ENCODE measurements at regions not wholly inside any gene's neighbourhood (a gene's known extent, or its start where the extent isn't known, plus 50 kb on each side); places are given as distances from the start of the nearest gene placed in this dataset.

DNA sequence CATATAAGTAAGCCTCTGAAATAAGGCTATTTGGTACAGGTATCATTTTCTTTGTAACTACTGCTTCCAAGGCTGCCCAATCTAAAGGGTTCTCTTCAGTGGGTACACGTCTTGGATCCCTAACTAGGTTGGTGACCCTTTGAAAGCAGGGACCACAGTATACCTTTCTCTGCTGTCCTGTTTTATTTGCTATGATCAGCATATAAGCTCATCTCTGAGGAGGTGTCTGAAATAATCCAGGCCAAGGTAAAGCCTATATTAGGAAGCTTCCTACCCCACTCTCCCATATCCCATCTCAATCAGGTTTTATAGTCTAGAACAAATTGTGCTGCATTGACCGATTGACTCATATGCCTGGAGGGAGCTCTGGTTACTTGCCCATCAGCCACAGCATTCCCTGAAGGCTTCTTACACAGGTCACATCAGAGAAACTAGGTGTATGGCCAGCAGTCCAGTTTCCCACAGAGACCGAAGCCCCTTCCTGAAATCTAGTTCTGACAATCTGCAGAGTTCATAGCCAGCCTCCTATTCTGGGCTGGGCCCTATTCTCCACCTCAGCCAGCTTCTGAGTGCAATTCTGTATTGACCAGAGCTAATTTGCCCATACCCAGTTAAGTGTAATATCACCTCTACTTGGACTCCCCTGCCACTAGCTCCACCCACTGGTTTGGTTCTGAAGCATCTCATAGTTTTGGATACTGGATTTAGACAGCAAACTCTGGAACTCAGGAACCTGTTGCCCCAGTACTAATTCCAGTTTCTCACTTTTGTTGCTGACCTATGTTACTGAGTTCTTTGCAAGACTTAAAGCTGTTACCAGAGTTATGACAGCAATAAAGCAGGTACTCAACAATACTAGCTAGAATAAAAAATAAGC lies 62.1 kb upstream of the ARHGAP20 start:
- Mint-ChIP-seq H3K9me3 (ENCODE audit: unreplicated experiment) (peaks cover 3% of the 10 kb centered on the region), H3K27ac (ENCODE audit: unreplicated experiment) (no peak overlapping the region), H3K4me3 (ENCODE audit: unreplicated experiment) (no peak overlapping the region), H3K4me1 (ENCODE audit: unreplicated experiment) (peaks cover 14% of the 10 kb centered on the region), H3K36me3 (ENCODE audit: unreplicated experiment) (no peaks in the 10 kb centered on the region), H3K27me3 (ENCODE audit: unreplicated experiment) (no peaks in the 10 kb centered on the region)
- DNase-seq (ENCODE audit: extremely low spot score, unreplicated experiment) = no peak
- TF ChIP-seq, protein P1, sequence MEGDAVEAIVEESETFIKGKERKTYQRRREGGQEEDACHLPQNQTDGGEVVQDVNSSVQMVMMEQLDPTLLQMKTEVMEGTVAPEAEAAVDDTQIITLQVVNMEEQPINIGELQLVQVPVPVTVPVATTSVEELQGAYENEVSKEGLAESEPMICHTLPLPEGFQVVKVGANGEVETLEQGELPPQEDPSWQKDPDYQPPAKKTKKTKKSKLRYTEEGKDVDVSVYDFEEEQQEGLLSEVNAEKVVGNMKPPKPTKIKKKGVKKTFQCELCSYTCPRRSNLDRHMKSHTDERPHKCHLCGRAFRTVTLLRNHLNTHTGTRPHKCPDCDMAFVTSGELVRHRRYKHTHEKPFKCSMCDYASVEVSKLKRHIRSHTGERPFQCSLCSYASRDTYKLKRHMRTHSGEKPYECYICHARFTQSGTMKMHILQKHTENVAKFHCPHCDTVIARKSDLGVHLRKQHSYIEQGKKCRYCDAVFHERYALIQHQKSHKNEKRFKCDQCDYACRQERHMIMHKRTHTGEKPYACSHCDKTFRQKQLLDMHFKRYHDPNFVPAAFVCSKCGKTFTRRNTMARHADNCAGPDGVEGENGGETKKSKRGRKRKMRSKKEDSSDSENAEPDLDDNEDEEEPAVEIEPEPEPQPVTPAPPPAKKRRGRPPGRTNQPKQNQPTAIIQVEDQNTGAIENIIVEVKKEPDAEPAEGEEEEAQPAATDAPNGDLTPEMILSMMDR (IDR thresholded peaks at IDR 0.05) = no peak

DNA sequence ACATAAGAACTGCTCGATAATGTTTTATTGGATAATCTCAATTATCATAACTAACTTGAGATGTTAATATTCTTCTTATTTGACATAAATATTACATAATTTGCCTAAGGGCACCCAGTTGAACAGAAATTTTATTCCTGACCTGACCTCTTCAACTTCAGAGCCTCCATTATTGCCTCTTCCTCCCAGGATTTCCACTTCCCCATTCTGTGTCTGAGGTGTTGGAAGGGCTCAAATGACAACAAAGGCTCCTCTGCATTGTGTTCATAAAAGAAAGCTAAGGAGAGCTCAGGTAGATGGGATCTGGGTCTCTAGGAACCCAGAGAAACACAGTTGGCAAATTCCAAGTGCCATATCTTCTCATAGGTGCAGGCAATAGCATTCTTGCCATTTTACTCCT lies 61.2 kb upstream of the ARHGAP20 start:
- Mint-ChIP-seq H3K36me3 (ENCODE audit: unreplicated experiment) (no peaks in the 10 kb centered on the region), H3K4me1 (ENCODE audit: unreplicated experiment) (peaks cover 13% of the 10 kb centered on the region), H3K9me3 (ENCODE audit: unreplicated experiment) (no peaks in the 10 kb centered on the region), H3K27me3 (ENCODE audit: unreplicated experiment) (no peaks in the 10 kb centered on the region), H3K4me3 (ENCODE audit: unreplicated experiment) (no peak overlapping the region), H3K27ac (ENCODE audit: unreplicated experiment) (no peak overlapping the region)
- no peak for DNase-seq (ENCODE audit: extremely low spot score, unreplicated experiment)
- TF ChIP-seq, protein P1 (IDR thresholded peaks at IDR 0.05) = no peak

DNA sequence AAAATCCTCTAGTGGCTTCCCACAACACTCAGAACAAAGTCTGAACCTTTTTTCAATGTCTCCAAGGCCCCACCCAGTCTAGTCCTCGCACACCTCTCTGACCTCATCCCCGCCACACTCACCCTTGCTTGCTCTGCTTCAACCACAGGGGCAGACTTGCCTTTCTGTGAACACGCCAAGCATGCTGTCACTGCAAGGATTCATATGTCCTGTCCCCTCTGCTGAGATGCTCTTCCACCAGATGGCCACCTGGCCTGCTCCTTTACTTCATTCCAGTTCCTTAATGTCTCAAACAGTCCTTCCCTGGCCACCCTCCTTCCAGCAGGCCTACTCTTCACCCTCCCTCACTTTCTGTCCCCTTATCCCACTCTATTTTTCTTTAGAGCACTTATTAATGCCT lies 60.6 kb upstream of the ARHGAP20 start:
- H3K27me3 Mint-ChIP-seq (ENCODE audit: unreplicated experiment) = no peaks in the 10 kb centered on the region
- no peaks in the 10 kb centered on the region for H3K9me3 Mint-ChIP-seq (ENCODE audit: unreplicated experiment)
- H3K4me3 Mint-ChIP-seq (ENCODE audit: unreplicated experiment) = no peak overlapping the region
- peaks cover 7% of the 10 kb centered on the region for H3K4me1 Mint-ChIP-seq (ENCODE audit: unreplicated experiment)
- TF ChIP-seq, protein P1 (IDR thresholded peaks at IDR 0.05) = no peak
- no peaks in the 10 kb centered on the region for H3K36me3 Mint-ChIP-seq (ENCODE audit: unreplicated experiment)
- no peak for DNase-seq (ENCODE audit: extremely low spot score, unreplicated experiment)
- H3K27ac Mint-ChIP-seq (ENCODE audit: unreplicated experiment) = no peak overlapping the region

DNA sequence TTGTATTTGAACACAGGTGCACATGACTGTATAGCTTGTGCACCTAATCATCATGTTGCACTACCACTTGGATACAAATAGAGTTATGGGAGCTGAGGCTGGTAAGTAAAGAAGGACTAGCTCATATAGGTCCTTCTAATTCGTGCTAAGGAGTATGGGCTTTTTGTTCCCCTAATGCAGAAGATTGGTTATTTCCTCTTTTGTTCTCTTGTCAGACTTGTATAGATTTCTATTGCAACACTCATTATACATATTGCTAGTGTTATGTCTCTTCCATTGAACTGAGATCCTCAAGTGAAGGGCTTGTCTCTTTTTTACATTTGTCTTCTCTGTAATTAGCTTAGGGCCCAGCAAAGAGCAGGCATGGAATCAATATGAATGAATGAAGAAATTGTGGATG lies 54.1 kb upstream of the ARHGAP20 start:
- H3K9me3 Mint-ChIP-seq (ENCODE audit: unreplicated experiment) = no peaks in the 10 kb centered on the region
- DNase-seq (ENCODE audit: extremely low spot score, unreplicated experiment) = no peak
- peaks cover 2% of the 10 kb centered on the region for H3K27me3 Mint-ChIP-seq (ENCODE audit: unreplicated experiment)
- no peaks in the 10 kb centered on the region for H3K36me3 Mint-ChIP-seq (ENCODE audit: unreplicated experiment)
- no peak overlapping the region for H3K4me3 Mint-ChIP-seq (ENCODE audit: unreplicated experiment)
- TF ChIP-seq, protein P1 (IDR thresholded peaks at IDR 0.05) = no peak
- no peak overlapping the region for H3K27ac Mint-ChIP-seq (ENCODE audit: unreplicated experiment)
- peaks cover 28% of the 10 kb centered on the region for H3K4me1 Mint-ChIP-seq (ENCODE audit: unreplicated experiment)

DNA sequence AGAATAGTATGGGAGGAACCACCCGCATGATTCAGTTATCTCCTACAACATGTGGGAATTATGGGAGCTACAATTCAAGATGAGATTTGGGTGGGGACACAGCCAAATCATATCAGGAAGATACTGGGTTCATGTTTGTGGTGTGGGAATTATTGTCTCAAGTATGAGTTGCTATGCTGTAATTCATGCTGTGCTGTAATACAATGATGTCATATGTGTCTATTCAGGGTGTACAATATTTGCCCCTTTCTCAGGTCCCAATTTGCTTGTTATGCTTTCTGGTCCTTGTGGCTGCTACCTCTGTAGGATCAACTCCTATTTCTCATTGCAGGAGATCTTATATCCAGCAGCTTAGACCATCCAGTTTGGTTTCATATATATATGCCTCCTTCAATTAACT lies 52.2 kb upstream of the ARHGAP20 start:
- TF ChIP-seq, protein P1 (IDR thresholded peaks at IDR 0.05) = no peak
- no peak overlapping the region for H3K4me3 Mint-ChIP-seq (ENCODE audit: unreplicated experiment)
- H3K36me3 Mint-ChIP-seq (ENCODE audit: unreplicated experiment) = no peaks in the 10 kb centered on the region
- no peak for DNase-seq (ENCODE audit: extremely low spot score, unreplicated experiment)
- no peaks in the 10 kb centered on the region for H3K9me3 Mint-ChIP-seq (ENCODE audit: unreplicated experiment)
- peaks cover 33% of the 10 kb centered on the region for H3K4me1 Mint-ChIP-seq (ENCODE audit: unreplicated experiment)
- H3K27me3 Mint-ChIP-seq (ENCODE audit: unreplicated experiment) = peaks cover 2% of the 10 kb centered on the region
- H3K27ac Mint-ChIP-seq (ENCODE audit: unreplicated experiment) = no peak overlapping the region
